GM23338 (cell line): ENCODE measurements at regions not wholly inside any gene's neighbourhood (a gene's known extent, or its start where the extent isn't known, plus 50 kb on each side); places are given as distances from the start of the nearest gene placed in this dataset.
A peak's percentile ranks its signal among the peaks of the same experiment; 100 is the strongest.

Experiments
- ATAC-seq: fragments of 200-7000 bp; cut with Tn5 transposase; 3 replicates; pipeline ENCODE4 v1.9.1; 2020
- DNase-seq: peaks from one replicate; pipeline ENCODE4 v3.0.0-alpha.2; 2015; ENCODE audit warnings: low spot score
- H2AFZ ChIP-seq: fragments of 200-600 bp; sonication (generic); 2 replicates; pipeline ENCODE4 v1.8.0; 2016; ENCODE audit warnings: antibody characterized with exemption, mild to moderate bottlenecking, moderate library complexity
- H3F3A ChIP-seq: fragments of 200-600 bp; sonication (generic); replicated peaks from 2 replicates; pipeline ENCODE4 v1.8.0; 2017; ENCODE audit warnings: antibody characterized with exemption, mixed run types, low read depth
- H3K27ac ChIP-seq: fragments of 200-600 bp; sonication (generic); 2 replicates; pipeline ENCODE4 v1.6.1; 2016; ENCODE audit warnings: low read depth
- H3K27me3 ChIP-seq: fragments of 200-600 bp; sonication (generic); 2 replicates; pipeline ENCODE4 v1.8.0; 2016; ENCODE audit warnings: mild to moderate bottlenecking, mixed run types, moderate library complexity; ENCODE audit not compliant: insufficient read depth
- H3K36me3 ChIP-seq: fragments of 200-600 bp; sonication (generic); 2 replicates; pipeline ENCODE4 v1.8.0; 2016; ENCODE audit warnings: mild to moderate bottlenecking; ENCODE audit not compliant: insufficient read depth
- H3K4me1 ChIP-seq: fragments of 200-600 bp; sonication (generic); 2 replicates; pipeline ENCODE4 v1.8.0; 2016; ENCODE audit warnings: mild to moderate bottlenecking, moderate library complexity; ENCODE audit not compliant: insufficient read depth
- H3K4me2 ChIP-seq: fragments of 200-600 bp; sonication (generic); 2 replicates; pipeline ENCODE4 v1.7.1; 2017; ENCODE audit warnings: mixed run types
- H3K4me3 ChIP-seq: fragments of 200-600 bp; sonication (generic); 2 replicates; pipeline ENCODE4 v1.6.1; 2016; ENCODE audit warnings: mixed run types
- H3K79me2 ChIP-seq: fragments of 200-600 bp; sonication (generic); replicated peaks from 2 replicates; pipeline ENCODE4 v1.8.0; 2017; ENCODE audit warnings: mild to moderate bottlenecking; ENCODE audit not compliant: insufficient read depth
- H3K9me2 ChIP-seq: fragments of 200-600 bp; sonication (generic); 2 replicates; pipeline ENCODE4 v1.8.0; 2017; ENCODE audit not compliant: insufficient read depth
- H4K20me1 ChIP-seq: fragments of 200-600 bp; sonication (generic); replicated peaks from 2 replicates; pipeline ENCODE4 v1.8.0; 2017; ENCODE audit warnings: mild to moderate bottlenecking; ENCODE audit not compliant: insufficient read depth
- H3K27ac Mint-ChIP-seq: 2 replicates; pipeline ENCODE4 v1.8.0; 2020; ENCODE audit warnings: inconsistent platforms, mild to moderate bottlenecking, moderate library complexity, mixed read lengths
- H3K27me3 Mint-ChIP-seq: 3 replicates; pipeline ENCODE4 v1.8.0; 2022; ENCODE audit warnings: low read depth, mild to moderate bottlenecking, moderate library complexity, mixed read lengths, inconsistent platforms; ENCODE audit not compliant: insufficient read depth, poor library complexity
- H3K36me3 Mint-ChIP-seq: 3 replicates; pipeline ENCODE4 v1.8.0; 2021; ENCODE audit warnings: low read depth, mild to moderate bottlenecking, inconsistent platforms, moderate library complexity, mixed read lengths
- H3K4me1 Mint-ChIP-seq: 3 replicates; pipeline ENCODE4 v1.8.0; 2020; ENCODE audit warnings: mild to moderate bottlenecking, inconsistent platforms, mixed read lengths
- H3K4me3 Mint-ChIP-seq: 3 replicates; pipeline ENCODE4 v1.8.0; 2021; ENCODE audit warnings: moderate library complexity, mild to moderate bottlenecking, inconsistent platforms, mixed read lengths
- H3K9me3 Mint-ChIP-seq: 3 replicates; pipeline ENCODE4 v1.8.0; 2020; ENCODE audit warnings: moderate library complexity, mild to moderate bottlenecking, inconsistent platforms, mixed read lengths
- CREB1 ChIP-seq: fragments of 250-450 bp; sonication (Bioruptor Pico); IDR thresholded peaks from 2 replicates; pipeline ENCODE4 v1.5.0; 2020; ENCODE audit warnings: low read depth, mild to moderate bottlenecking, moderate library complexity
- EZH2 ChIP-seq: fragments of 200-600 bp; sonication (generic); IDR thresholded peaks from one replicate; pipeline ENCODE4 v1.8.0; 2017; ENCODE audit warnings: antibody characterized with exemption, mild to moderate bottlenecking, low read depth; ENCODE audit not compliant: unreplicated experiment
- STAT1 ChIP-seq: IDR thresholded peaks from one replicate; pipeline ENCODE4 v1.6.1; 2016; ENCODE audit warnings: antibody characterized with exemption; ENCODE audit not compliant: unreplicated experiment
- ZNF114 ChIP-seq: fragments of 250-450 bp; sonication (Bioruptor Pico); IDR thresholded peaks from 2 replicates; pipeline ENCODE4 v1.5.0; 2020; ENCODE audit warnings: mild to moderate bottlenecking, moderate library complexity
- TF ChIP-seq, protein P1 (sequence below), 2 experiments: fragments of 200-600 bp in 1 of 2; sonication (generic) in 1 of 2; conservative IDR thresholded peaks; 2 replicates each; pipeline versions ENCODE4 v1.5.1 to v1.6.1; 2016 to 2017; ENCODE audit warnings: antibody characterized with exemption in 2 of 2, low read depth in 2 of 2, mild to moderate bottlenecking in 2 of 2, moderate library complexity in 1 of 2

DNA sequence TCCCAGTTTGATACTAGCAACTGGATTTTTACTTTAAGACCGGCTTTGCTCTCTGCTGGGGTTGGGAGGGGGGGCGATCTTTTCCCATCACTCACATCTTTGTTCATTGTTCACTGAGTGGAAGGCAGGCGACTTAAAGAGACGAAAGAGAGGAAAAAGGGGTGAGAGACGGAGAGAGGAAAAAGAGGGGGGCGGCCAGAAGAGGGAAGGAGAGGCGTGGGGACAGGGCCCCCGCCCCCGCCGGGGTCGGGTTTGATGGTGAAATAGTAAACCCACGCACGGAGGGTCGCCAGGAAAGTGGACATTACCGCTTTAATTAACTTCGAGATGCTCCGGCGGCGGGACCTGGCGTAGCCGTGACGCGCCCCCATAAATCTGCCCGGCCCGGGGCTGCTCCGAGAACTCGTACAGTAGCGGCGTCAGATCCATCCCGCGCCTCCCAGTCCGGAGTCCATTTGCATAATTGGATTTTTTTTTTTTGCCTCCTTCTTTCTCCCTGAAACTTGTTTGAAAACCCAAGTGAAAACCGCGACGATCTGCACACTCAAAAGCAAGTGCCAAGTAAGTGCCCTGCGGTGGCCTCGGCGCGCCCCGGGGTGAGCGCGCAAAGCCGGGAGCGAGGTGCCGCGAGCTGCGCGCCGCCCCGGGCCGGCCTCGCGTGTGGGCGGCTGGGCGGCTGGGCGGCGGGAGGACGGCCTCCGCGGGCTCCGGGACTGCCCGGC is 143.9 kb upstream of the ZNF536 start:
- Mint-ChIP-seq H3K27ac (no peak overlapping the region), H3K4me1 (peaks cover 52% of the 10 kb centered on the region), H3K9me3 (no peaks in the 10 kb centered on the region; the same call in 1 of the 3 replicates), H3K4me3 (peak overlapping the region; percentile 79), H3K27me3 (peaks cover 74% of the 10 kb centered on the region), H3K36me3 (no peaks in the 10 kb centered on the region; the same call in 2 of the 3 replicates)
- DNase-seq (peak; percentile 54), ATAC-seq (peak; percentile 8; the same call in 2 of the 3 replicates)
- Histone ChIP-seq H3K27me3 (peaks cover 89% of the 10 kb centered on the region), H3K4me2 (peak overlapping the region; percentile 93), H3K4me1 (peaks cover 41% of the 10 kb centered on the region), H3K79me2 (no peaks in the 10 kb centered on the region), H3K36me3 (no peaks in the 10 kb centered on the region), H3K27ac (no peak overlapping the region), H3K4me3 (peak overlapping the region; percentile 73), H4K20me1 (0 out of 2 replicates have a peak, but pooled peaks cover 3% of the 10 kb centered on the region), H2AFZ (0 out of 2 replicates have a peak overlapping the region, but pooled peaks have one; percentile 91), H3K9me2 (no peaks in the 10 kb centered on the region), H3F3A (0 out of 2 replicates have a peak, but pooled peaks cover 3% of the 10 kb centered on the region)
- TF ChIP-seq, protein P1, sequence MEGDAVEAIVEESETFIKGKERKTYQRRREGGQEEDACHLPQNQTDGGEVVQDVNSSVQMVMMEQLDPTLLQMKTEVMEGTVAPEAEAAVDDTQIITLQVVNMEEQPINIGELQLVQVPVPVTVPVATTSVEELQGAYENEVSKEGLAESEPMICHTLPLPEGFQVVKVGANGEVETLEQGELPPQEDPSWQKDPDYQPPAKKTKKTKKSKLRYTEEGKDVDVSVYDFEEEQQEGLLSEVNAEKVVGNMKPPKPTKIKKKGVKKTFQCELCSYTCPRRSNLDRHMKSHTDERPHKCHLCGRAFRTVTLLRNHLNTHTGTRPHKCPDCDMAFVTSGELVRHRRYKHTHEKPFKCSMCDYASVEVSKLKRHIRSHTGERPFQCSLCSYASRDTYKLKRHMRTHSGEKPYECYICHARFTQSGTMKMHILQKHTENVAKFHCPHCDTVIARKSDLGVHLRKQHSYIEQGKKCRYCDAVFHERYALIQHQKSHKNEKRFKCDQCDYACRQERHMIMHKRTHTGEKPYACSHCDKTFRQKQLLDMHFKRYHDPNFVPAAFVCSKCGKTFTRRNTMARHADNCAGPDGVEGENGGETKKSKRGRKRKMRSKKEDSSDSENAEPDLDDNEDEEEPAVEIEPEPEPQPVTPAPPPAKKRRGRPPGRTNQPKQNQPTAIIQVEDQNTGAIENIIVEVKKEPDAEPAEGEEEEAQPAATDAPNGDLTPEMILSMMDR (conservative IDR thresholded peaks at IDR 0.05; ENCODE audit: low read depth in 2 of 2) = no peak
- TF ChIP-seq STAT1 (no peak), CREB1 (CRISPR knock-in tag) (no peak)

DNA sequence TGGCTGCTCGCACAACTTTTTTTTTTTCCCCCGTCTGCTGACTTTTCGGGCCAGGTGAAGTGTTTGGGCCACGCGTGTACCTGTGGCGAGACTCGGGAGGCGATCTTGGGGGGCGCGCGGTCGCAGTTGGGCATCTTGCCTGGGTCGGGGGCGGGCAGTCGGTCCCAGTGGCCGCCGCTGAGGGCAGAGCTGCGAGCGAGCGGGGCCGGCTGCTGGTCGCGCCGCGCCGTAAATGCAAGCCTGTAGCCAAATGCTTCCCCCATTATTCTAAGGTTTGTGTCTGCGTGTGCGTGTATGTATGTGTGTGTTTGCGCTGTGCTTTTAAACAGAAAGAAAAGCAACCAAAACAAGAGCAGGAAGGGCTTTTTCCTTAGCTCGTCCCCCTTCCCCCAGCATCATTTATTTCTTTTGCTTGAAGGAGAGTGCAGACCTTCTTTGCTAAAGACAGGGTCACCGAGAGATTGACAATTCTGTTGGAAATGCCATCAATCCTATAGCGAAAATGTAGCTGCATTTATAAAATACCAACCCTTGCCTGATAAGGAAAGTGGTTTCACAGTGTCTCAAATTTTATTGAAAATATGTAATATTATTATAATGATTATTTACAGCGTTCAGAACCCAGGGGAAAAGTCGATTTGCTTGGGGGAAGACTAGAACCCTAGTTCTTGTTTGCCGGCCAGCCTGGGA is 143.2 kb upstream of the ZNF536 start:
- Mint-ChIP-seq H3K4me1 (peaks cover 47% of the 10 kb centered on the region), H3K4me3 (peak overlapping the region; percentile 79), H3K36me3 (no peaks in the 10 kb centered on the region; the same call in 2 of the 3 replicates), H3K27me3 (peaks cover 67% of the 10 kb centered on the region), H3K27ac (no peak overlapping the region), H3K9me3 (no peaks in the 10 kb centered on the region; the same call in 1 of the 3 replicates)
- no peak for TF ChIP-seq ZNF114 (CRISPR knock-in tag)
- TF ChIP-seq EZH2 = peak; percentile 82
- 0 out of 2 replicates have a peak, but pooled peaks cover 3% of the 10 kb centered on the region for H4K20me1 ChIP-seq
- H3K79me2 ChIP-seq = no peaks in the 10 kb centered on the region
- ATAC-seq = no peak; the same call in 2 of the 3 replicates
- H3K4me1 ChIP-seq = peaks cover 37% of the 10 kb centered on the region
- 0 out of 2 replicates have a peak, but pooled peaks cover 3% of the 10 kb centered on the region for H3F3A ChIP-seq
- H3K36me3 ChIP-seq = no peaks in the 10 kb centered on the region
- no peaks in the 10 kb centered on the region for H3K9me2 ChIP-seq
- H3K4me2 ChIP-seq = peak overlapping the region; percentile 93
- peak overlapping the region; percentile 73 for H3K4me3 ChIP-seq
- DNase-seq = peak; percentile 35
- peak overlapping the region; percentile 91 for H2AFZ ChIP-seq
- H3K27ac ChIP-seq = no peak overlapping the region
- peaks cover 82% of the 10 kb centered on the region for H3K27me3 ChIP-seq
